T-helper 1 cell treated with Interleukin-12 subunit alpha and Interleukin-12 subunit beta and Interleukin-4 antibody, amounts not matched to agents 30 μg/mL and 1 μg/mL, for 36 hours (primary cell): ENCODE measurements at regions not wholly inside any gene's neighbourhood (a gene's known extent, or its start where the extent isn't known, plus 50 kb on each side); places are given as distances from the start of the nearest gene placed in this dataset.

ENCODE experiments used
- H3K27ac Mint-ChIP-seq: one replicate; pipeline ENCODE4 v1.8.0; 2021; ENCODE audit warnings: mild to moderate bottlenecking, mixed read lengths
- H3K27me3 Mint-ChIP-seq: one replicate; pipeline ENCODE4 v1.8.0; 2021; ENCODE audit warnings: low read depth, mixed read lengths
- H3K36me3 Mint-ChIP-seq: one replicate; pipeline ENCODE4 v1.8.0; 2021; ENCODE audit warnings: low read depth, mixed read lengths
- H3K4me1 Mint-ChIP-seq: one replicate; pipeline ENCODE4 v1.8.0; 2021; ENCODE audit warnings: low read depth, mixed read lengths
- H3K4me3 Mint-ChIP-seq: one replicate; pipeline ENCODE4 v1.8.0; 2021; ENCODE audit warnings: mild to moderate bottlenecking, moderate library complexity, mixed read lengths
- H3K9me3 Mint-ChIP-seq: one replicate; pipeline ENCODE4 v1.8.0; 2021; ENCODE audit warnings: mixed read lengths

GRCh38 chr7:12741951-12742575 lies 54.6 kb downstream of the ARL4A start:
- Mint-ChIP-seq H3K36me3 (no peaks in the 10 kb centered on the region), H3K27me3 (peaks cover 7% of the 10 kb centered on the region), H3K9me3 (no peaks in the 10 kb centered on the region), H3K4me3 (no peak overlapping the region), H3K4me1 (no peaks in the 10 kb centered on the region), H3K27ac (no peak overlapping the region)

GRCh38 chr7:12746211-12746610 lies 58.8 kb downstream of the ARL4A start:
- Mint-ChIP-seq H3K27me3 (peaks cover 4% of the 10 kb centered on the region), H3K27ac (no peak overlapping the region), H3K4me3 (no peak overlapping the region), H3K9me3 (no peaks in the 10 kb centered on the region), H3K36me3 (no peaks in the 10 kb centered on the region), H3K4me1 (no peaks in the 10 kb centered on the region)

- Mint-ChIP-seq H3K36me3 (no peaks in the 10 kb centered on the region), H3K9me3 (no peaks in the 10 kb centered on the region), H3K27me3 (peaks cover 4% of the 10 kb centered on the region), H3K4me1 (no peaks in the 10 kb centered on the region), H3K27ac (no peak overlapping the region), H3K4me3 (no peak overlapping the region)
Observed at GRCh38 chr7:12747687-12748306, 60.4 kb downstream of the ARL4A start.

GRCh38 chr7:12749069-12749468 lies 61.6 kb downstream of the ARL4A start:
- no peaks in the 10 kb centered on the region for H3K9me3 Mint-ChIP-seq
- H3K27me3 Mint-ChIP-seq: peaks cover 9% of the 10 kb centered on the region
- H3K4me3 Mint-ChIP-seq: no peak overlapping the region
- H3K4me1 Mint-ChIP-seq: no peaks in the 10 kb centered on the region
- H3K27ac Mint-ChIP-seq: no peak overlapping the region
- H3K36me3 Mint-ChIP-seq: no peaks in the 10 kb centered on the region

- Mint-ChIP-seq H3K27me3 (peaks cover 9% of the 10 kb centered on the region), H3K9me3 (no peaks in the 10 kb centered on the region), H3K4me1 (no peaks in the 10 kb centered on the region), H3K36me3 (no peaks in the 10 kb centered on the region), H3K4me3 (no peak overlapping the region), H3K27ac (no peak overlapping the region)
Observed at GRCh38 chr7:12749746-12750145, 62.3 kb downstream of the ARL4A start.

- Mint-ChIP-seq H3K27me3 (peaks cover 5% of the 10 kb centered on the region), H3K4me3 (no peak overlapping the region), H3K36me3 (no peaks in the 10 kb centered on the region), H3K27ac (no peak overlapping the region), H3K9me3 (no peaks in the 10 kb centered on the region), H3K4me1 (no peaks in the 10 kb centered on the region)
Observed at GRCh38 chr7:12751764-12752163, 64.3 kb downstream of the ARL4A start.

GRCh38 chr7:12754179-12754578 lies 66.7 kb downstream of the ARL4A start:
- Mint-ChIP-seq H3K9me3 (no peaks in the 10 kb centered on the region), H3K4me3 (no peak overlapping the region), H3K27ac (no peak overlapping the region), H3K4me1 (no peaks in the 10 kb centered on the region), H3K36me3 (no peaks in the 10 kb centered on the region), H3K27me3 (peaks cover 5% of the 10 kb centered on the region)

GRCh38 chr7:12756821-12757220 lies 69.4 kb downstream of the ARL4A start:
- Mint-ChIP-seq H3K36me3 (no peaks in the 10 kb centered on the region), H3K27ac (no peak overlapping the region), H3K9me3 (peaks cover 3% of the 10 kb centered on the region), H3K4me3 (no peak overlapping the region), H3K4me1 (no peaks in the 10 kb centered on the region), H3K27me3 (peaks cover 5% of the 10 kb centered on the region)

GRCh38 chr7:12757443-12757842 lies 70.0 kb downstream of the ARL4A start:
- peaks cover 5% of the 10 kb centered on the region for H3K27me3 Mint-ChIP-seq
- no peak overlapping the region for H3K27ac Mint-ChIP-seq
- H3K9me3 Mint-ChIP-seq: peaks cover 3% of the 10 kb centered on the region
- no peak overlapping the region for H3K4me3 Mint-ChIP-seq
- no peaks in the 10 kb centered on the region for H3K4me1 Mint-ChIP-seq
- no peaks in the 10 kb centered on the region for H3K36me3 Mint-ChIP-seq

GRCh38 chr7:12759151-12759550 lies 71.7 kb downstream of the ARL4A start:
- Mint-ChIP-seq H3K27me3 (no peaks in the 10 kb centered on the region), H3K27ac (no peak overlapping the region), H3K9me3 (peaks cover 3% of the 10 kb centered on the region), H3K4me3 (no peak overlapping the region), H3K4me1 (no peaks in the 10 kb centered on the region), H3K36me3 (no peaks in the 10 kb centered on the region)

- no peak overlapping the region for H3K4me3 Mint-ChIP-seq
- H3K27ac Mint-ChIP-seq: no peak overlapping the region
- no peaks in the 10 kb centered on the region for H3K27me3 Mint-ChIP-seq
- H3K4me1 Mint-ChIP-seq: no peaks in the 10 kb centered on the region
- H3K9me3 Mint-ChIP-seq: peaks cover 3% of the 10 kb centered on the region
- H3K36me3 Mint-ChIP-seq: no peaks in the 10 kb centered on the region
Observed at GRCh38 chr7:12761111-12761510, 73.7 kb downstream of the ARL4A start.

GRCh38 chr7:12761691-12762090 lies 74.3 kb downstream of the ARL4A start:
- H3K4me1 Mint-ChIP-seq: no peaks in the 10 kb centered on the region
- H3K4me3 Mint-ChIP-seq: no peak overlapping the region
- no peaks in the 10 kb centered on the region for H3K36me3 Mint-ChIP-seq
- H3K9me3 Mint-ChIP-seq: peaks cover 3% of the 10 kb centered on the region
- no peaks in the 10 kb centered on the region for H3K27me3 Mint-ChIP-seq
- H3K27ac Mint-ChIP-seq: no peak overlapping the region

- Mint-ChIP-seq H3K4me3 (no peak overlapping the region), H3K9me3 (peaks cover 3% of the 10 kb centered on the region), H3K4me1 (no peaks in the 10 kb centered on the region), H3K27me3 (no peaks in the 10 kb centered on the region), H3K36me3 (no peaks in the 10 kb centered on the region), H3K27ac (no peak overlapping the region)
Observed at GRCh38 chr7:12764458-12764891, 77.0 kb downstream of the ARL4A start.

GRCh38 chr7:12765431-12766100 lies 78.1 kb downstream of the ARL4A start:
- H3K27ac Mint-ChIP-seq: no peak overlapping the region
- no peaks in the 10 kb centered on the region for H3K36me3 Mint-ChIP-seq
- H3K4me1 Mint-ChIP-seq: no peaks in the 10 kb centered on the region
- no peaks in the 10 kb centered on the region for H3K9me3 Mint-ChIP-seq
- H3K27me3 Mint-ChIP-seq: no peaks in the 10 kb centered on the region
- H3K4me3 Mint-ChIP-seq: no peak overlapping the region

GRCh38 chr7:12766416-12766815 lies 79.0 kb downstream of the ARL4A start:
- Mint-ChIP-seq H3K4me3 (no peak overlapping the region), H3K27ac (no peak overlapping the region), H3K4me1 (no peaks in the 10 kb centered on the region), H3K9me3 (no peaks in the 10 kb centered on the region), H3K36me3 (no peaks in the 10 kb centered on the region), H3K27me3 (no peaks in the 10 kb centered on the region)
